ENCODE measurements at regions not wholly inside any gene's neighbourhood (a gene's known extent, or its start where the extent isn't known, plus 50 kb on each side); places are given as distances from the start of the nearest gene placed in this dataset.

DNA sequence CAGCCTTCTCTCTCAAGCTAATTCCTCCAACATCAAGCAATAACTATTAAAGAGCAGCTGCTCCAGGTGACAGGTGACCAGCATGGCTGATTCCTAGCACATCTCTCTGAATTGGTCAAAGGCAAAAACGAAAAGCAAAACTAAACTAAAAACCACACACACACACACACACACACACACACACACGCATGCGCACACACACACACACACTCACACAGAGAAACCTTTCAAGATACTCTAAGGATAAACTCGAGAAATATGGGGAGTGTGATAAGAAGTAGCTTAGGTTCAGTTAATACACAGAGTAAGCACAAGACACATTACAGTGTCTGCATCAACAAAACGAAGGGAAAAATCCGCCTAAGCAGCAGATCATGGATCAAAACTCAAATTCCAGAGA is 74.5 kb upstream of the FZD7 start:
- ATAC-seq (no peak), DNase-seq (no peak)
- H3K4me3 ChIP-seq: no peak overlapping the region
- intact Hi-C loops (cut with DNase I, micrococcal nuclease): no loop called here
- TF ChIP-seq, protein P1, sequence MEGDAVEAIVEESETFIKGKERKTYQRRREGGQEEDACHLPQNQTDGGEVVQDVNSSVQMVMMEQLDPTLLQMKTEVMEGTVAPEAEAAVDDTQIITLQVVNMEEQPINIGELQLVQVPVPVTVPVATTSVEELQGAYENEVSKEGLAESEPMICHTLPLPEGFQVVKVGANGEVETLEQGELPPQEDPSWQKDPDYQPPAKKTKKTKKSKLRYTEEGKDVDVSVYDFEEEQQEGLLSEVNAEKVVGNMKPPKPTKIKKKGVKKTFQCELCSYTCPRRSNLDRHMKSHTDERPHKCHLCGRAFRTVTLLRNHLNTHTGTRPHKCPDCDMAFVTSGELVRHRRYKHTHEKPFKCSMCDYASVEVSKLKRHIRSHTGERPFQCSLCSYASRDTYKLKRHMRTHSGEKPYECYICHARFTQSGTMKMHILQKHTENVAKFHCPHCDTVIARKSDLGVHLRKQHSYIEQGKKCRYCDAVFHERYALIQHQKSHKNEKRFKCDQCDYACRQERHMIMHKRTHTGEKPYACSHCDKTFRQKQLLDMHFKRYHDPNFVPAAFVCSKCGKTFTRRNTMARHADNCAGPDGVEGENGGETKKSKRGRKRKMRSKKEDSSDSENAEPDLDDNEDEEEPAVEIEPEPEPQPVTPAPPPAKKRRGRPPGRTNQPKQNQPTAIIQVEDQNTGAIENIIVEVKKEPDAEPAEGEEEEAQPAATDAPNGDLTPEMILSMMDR (IDR thresholded peaks at IDR 0.05): no peak
- H3K4me1 ChIP-seq (ENCODE audit: low read depth): no peaks in the 10 kb centered on the region
- H3K9me3 ChIP-seq: no peaks in the 10 kb centered on the region
- H3K36me3 ChIP-seq (ENCODE audit: low read depth): no peaks in the 10 kb centered on the region

DNA sequence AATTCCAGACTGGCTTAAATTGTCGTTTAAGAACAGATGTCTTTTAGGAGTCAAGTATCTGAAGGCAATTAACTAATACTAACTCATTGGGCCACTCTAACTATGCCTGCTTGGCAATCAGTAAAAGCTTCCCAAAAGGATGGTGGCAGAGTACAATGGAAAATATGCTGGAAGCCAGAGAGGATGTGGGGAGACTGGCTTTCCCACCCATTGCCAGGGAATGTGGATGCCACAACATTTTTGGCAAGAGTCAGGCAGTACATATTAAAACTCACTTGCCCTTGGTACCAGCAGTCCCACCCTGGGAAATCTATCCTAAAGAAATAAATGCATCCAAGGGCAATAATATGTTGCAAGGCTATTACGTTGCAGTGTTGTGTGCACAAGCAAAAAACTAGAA is 74.0 kb upstream of the FZD7 start:
- Histone ChIP-seq H3K9me3 (no peaks in the 10 kb centered on the region), H3K4me1 (ENCODE audit: low read depth) (no peaks in the 10 kb centered on the region), H3K36me3 (ENCODE audit: low read depth) (no peaks in the 10 kb centered on the region), H3K4me3 (no peak overlapping the region)
- TF ChIP-seq, protein P1 (IDR thresholded peaks at IDR 0.05): no peak
- intact Hi-C loops (cut with DNase I, micrococcal nuclease): no loop called here
- DNase-seq: no peak
- no peak for ATAC-seq

- Histone ChIP-seq H3K36me3 (ENCODE audit: low read depth) (no peaks in the 10 kb centered on the region), H3K4me1 (ENCODE audit: low read depth) (no peaks in the 10 kb centered on the region), H3K4me3 (no peak overlapping the region), H3K9me3 (no peaks in the 10 kb centered on the region)
- intact Hi-C loops (cut with DNase I, micrococcal nuclease): no loop called here
- TF ChIP-seq, protein P1 (IDR thresholded peaks at IDR 0.05): no peak
- DNase-seq (no peak), ATAC-seq (no peak)
Observed at GRCh38 chr2:201960305-201960704, 73.3 kb upstream of the FZD7 start.

- no peak for ATAC-seq
- intact Hi-C loops (cut with DNase I, micrococcal nuclease): no loop called here
Observed at GRCh38 chr2:201961401-201961800, 72.3 kb upstream of the FZD7 start.

DNA sequence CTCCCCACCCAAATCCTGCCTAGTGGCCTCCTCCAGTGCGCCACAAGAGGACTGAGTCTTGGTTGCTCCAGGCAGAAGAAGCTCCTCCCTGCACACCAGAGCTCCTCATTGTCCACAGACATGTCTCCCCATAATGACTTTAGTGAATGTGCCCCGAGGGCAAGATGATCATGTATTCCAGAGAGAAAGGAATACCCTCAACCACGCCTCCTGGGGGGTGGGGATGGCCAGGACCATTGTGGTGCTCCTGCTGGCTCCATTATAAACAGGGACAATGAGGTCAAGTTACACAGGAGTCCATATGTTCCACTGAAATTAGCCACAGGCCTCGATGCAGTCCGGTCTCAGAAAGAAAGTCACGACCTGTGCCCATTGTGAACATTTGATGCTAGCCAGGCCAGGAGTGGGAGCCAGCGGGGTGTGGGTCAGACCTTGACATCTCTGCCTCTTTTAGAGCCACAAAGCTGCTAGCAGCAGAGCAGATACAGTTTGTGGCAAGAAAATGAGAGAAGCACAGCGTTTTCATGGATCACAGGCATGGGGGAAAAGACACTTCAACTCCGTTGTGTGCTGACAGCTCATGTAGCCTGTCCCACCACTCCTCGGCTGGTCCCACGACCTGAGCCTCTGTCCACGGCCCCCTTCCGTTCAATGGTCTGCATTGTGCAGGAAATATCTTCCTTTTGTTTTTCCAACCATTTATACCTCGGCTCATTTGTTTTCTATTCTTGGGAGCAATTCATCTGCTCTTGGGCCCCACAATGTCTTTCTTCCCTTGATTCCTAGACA is 70.7 kb upstream of the FZD7 start:
- intact Hi-C loops (cut with DNase I, micrococcal nuclease): no loop called here
- DNase-seq (no peak), ATAC-seq (no peak)
- no peaks in the 10 kb centered on the region for H3K4me1 ChIP-seq (ENCODE audit: low read depth)
- H3K9me3 ChIP-seq: no peaks in the 10 kb centered on the region
- H3K4me3 ChIP-seq: no peak overlapping the region
- H3K36me3 ChIP-seq (ENCODE audit: low read depth): no peaks in the 10 kb centered on the region
- TF ChIP-seq, protein P1 (IDR thresholded peaks at IDR 0.05): no peak

More at GRCh38 chr2:201961401-201961800, 72.3 kb upstream of the FZD7 start:
- DNase-seq: no peak
- TF ChIP-seq, protein P1 (IDR thresholded peaks at IDR 0.05): no peak
- no peaks in the 10 kb centered on the region for H3K36me3 ChIP-seq (ENCODE audit: low read depth)
- H3K4me1 ChIP-seq (ENCODE audit: low read depth): no peaks in the 10 kb centered on the region
- H3K4me3 ChIP-seq: no peak overlapping the region
- no peaks in the 10 kb centered on the region for H3K9me3 ChIP-seq

All from mucosa of descending colon (tissue), 3 donors.